IMR-90 (cell line): ENCODE measurements at regions not wholly inside any gene's neighbourhood (a gene's known extent, or its start where the extent isn't known, plus 50 kb on each side); places are given as distances from the start of the nearest gene placed in this dataset.

ENCODE experiments used
- BHLHE40 ChIP-seq: fragments of 150-350 bp; IDR thresholded peaks from 2 replicates; pipeline ENCODE4 v1.6.1; 2016; ENCODE audit warnings: mild to moderate bottlenecking, low read depth, low read length
- FOS ChIP-seq: fragments of 150-350 bp; IDR thresholded peaks from 2 replicates; pipeline ENCODE4 v1.6.1; 2016; ENCODE audit warnings: low read depth, low read length
- MAZ ChIP-seq: IDR thresholded peaks from 2 replicates; pipeline ENCODE4 v1.6.1; 2012; ENCODE audit warnings: low read depth, mild to moderate bottlenecking, low read length, improper control_type of control experiment, moderate library complexity, borderline replicate concordance
- MXI1 ChIP-seq: IDR thresholded peaks from 2 replicates; pipeline ENCODE4 v1.6.1; 2012; ENCODE audit warnings: low read depth, mild to moderate bottlenecking, low read length, moderate library complexity, borderline replicate concordance
- POLR2A ChIP-seq: IDR thresholded peaks from 2 replicates; pipeline ENCODE4 v1.6.1; 2012; ENCODE audit warnings: mild to moderate bottlenecking, low read depth, low read length
- RAD21 ChIP-seq: IDR thresholded peaks from 2 replicates; pipeline ENCODE4 v1.6.1; 2012; ENCODE audit warnings: low read length, improper control_type of control experiment
- RFX5 ChIP-seq: IDR thresholded peaks from 2 replicates; pipeline ENCODE4 v1.8.0; 2012; ENCODE audit warnings: low read depth, mild to moderate bottlenecking, low read length, moderate library complexity
- SMC3 ChIP-seq: fragments of 150-350 bp; IDR thresholded peaks from 2 replicates; pipeline ENCODE4 v1.6.1; 2016; ENCODE audit warnings: low read depth, mild to moderate bottlenecking, antibody characterized with exemption, low read length, moderate library complexity
- TF ChIP-seq, protein P1 (sequence below): fragments of 150-350 bp; IDR thresholded peaks from 2 replicates; pipeline ENCODE4 v1.6.1; 2016; ENCODE audit warnings: low read depth, mild to moderate bottlenecking, low read length, moderate library complexity, borderline replicate concordance
- TF ChIP-seq, protein P2 (sequence below): conservative IDR thresholded peaks from 2 replicates; pipeline ENCODE4 v1.5.1; 2012; ENCODE audit warnings: mild to moderate bottlenecking, low read depth, low read length, improper control_type of control experiment

DNA sequence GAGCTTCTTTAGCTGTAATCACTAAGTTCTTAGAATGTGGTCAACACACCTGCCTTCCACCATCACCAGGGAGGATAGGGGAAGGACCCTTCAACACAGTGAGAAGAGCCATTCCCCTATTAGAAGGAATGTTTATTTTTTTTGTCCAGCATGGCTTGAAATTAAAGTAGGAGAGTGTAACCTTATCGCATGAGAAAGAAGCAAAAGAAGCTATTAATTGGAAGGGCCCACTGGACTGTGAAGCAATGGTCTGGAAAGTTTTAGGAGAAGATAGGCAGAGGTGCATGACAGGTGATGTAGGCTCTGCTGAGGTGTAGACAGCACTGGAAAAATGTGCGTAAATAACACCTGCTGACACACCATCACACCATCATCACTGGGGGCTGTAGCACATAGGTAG, 1526.0 kb downstream of the MAT2B start:
- no peak for TF ChIP-seq BHLHE40
- TF ChIP-seq, protein P1, sequence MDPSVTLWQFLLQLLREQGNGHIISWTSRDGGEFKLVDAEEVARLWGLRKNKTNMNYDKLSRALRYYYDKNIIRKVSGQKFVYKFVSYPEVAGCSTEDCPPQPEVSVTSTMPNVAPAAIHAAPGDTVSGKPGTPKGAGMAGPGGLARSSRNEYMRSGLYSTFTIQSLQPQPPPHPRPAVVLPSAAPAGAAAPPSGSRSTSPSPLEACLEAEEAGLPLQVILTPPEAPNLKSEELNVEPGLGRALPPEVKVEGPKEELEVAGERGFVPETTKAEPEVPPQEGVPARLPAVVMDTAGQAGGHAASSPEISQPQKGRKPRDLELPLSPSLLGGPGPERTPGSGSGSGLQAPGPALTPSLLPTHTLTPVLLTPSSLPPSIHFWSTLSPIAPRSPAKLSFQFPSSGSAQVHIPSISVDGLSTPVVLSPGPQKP = no peak
- TF ChIP-seq, protein P2, sequence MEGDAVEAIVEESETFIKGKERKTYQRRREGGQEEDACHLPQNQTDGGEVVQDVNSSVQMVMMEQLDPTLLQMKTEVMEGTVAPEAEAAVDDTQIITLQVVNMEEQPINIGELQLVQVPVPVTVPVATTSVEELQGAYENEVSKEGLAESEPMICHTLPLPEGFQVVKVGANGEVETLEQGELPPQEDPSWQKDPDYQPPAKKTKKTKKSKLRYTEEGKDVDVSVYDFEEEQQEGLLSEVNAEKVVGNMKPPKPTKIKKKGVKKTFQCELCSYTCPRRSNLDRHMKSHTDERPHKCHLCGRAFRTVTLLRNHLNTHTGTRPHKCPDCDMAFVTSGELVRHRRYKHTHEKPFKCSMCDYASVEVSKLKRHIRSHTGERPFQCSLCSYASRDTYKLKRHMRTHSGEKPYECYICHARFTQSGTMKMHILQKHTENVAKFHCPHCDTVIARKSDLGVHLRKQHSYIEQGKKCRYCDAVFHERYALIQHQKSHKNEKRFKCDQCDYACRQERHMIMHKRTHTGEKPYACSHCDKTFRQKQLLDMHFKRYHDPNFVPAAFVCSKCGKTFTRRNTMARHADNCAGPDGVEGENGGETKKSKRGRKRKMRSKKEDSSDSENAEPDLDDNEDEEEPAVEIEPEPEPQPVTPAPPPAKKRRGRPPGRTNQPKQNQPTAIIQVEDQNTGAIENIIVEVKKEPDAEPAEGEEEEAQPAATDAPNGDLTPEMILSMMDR = no peak
- no peak for TF ChIP-seq RFX5
- TF ChIP-seq POLR2A = no peak
- no peak for TF ChIP-seq RAD21
- no peak for TF ChIP-seq SMC3
- TF ChIP-seq MXI1 = no peak
- TF ChIP-seq MAZ = no peak
- TF ChIP-seq FOS = no peak
